Testis (tissue), 2 donors: ENCODE measurements at regions not wholly inside any gene's neighbourhood (a gene's known extent, or its start where the extent isn't known, plus 50 kb on each side); places are given as distances from the start of the nearest gene placed in this dataset.

ENCODE experiments used
- POLR2A ChIP-seq: fragments of 450-650 bp; IDR thresholded peaks from one replicate; pipeline ENCODE4 v1.6.1; 2017; ENCODE audit warnings: antibody characterized with exemption, mild to moderate bottlenecking, moderate library complexity
- TF ChIP-seq, protein P1 (sequence below), 3 experiments: fragments of 450-650 bp in 2 of 3; fragments of 200-600 bp in 1 of 3; sonication (generic) in 1 of 3; IDR thresholded peaks; one replicate each; pipeline ENCODE4 v1.5.1; 2016 to 2019; ENCODE audit warnings: antibody characterized with exemption in 3 of 3, mild to moderate bottlenecking in 2 of 3, moderate library complexity in 1 of 3

DNA sequence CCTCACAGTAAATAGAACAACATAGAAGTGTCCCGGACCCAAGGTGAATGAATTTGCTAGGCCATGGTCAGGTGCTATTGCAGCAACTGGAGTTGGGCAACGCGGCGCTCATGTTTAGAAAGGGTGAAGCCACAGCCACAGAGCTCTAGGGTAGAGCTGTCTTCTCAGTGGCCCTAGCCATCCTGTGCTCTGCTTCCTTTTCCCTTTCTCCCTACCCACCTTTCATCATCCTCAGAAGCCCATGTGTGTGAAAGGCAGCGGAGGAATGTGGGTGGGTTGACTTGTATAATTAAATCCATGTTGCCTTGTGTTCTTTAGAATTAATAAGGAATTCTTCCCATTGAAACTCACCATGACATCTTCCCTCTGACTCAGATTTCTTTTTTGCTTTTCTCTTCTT is 336.7 kb downstream of the OSR1 start:
- TF ChIP-seq, protein P1, sequence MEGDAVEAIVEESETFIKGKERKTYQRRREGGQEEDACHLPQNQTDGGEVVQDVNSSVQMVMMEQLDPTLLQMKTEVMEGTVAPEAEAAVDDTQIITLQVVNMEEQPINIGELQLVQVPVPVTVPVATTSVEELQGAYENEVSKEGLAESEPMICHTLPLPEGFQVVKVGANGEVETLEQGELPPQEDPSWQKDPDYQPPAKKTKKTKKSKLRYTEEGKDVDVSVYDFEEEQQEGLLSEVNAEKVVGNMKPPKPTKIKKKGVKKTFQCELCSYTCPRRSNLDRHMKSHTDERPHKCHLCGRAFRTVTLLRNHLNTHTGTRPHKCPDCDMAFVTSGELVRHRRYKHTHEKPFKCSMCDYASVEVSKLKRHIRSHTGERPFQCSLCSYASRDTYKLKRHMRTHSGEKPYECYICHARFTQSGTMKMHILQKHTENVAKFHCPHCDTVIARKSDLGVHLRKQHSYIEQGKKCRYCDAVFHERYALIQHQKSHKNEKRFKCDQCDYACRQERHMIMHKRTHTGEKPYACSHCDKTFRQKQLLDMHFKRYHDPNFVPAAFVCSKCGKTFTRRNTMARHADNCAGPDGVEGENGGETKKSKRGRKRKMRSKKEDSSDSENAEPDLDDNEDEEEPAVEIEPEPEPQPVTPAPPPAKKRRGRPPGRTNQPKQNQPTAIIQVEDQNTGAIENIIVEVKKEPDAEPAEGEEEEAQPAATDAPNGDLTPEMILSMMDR (IDR thresholded peaks at IDR 0.05) = no peak
- TF ChIP-seq POLR2A = no peak
